ENCODE measurements at regions not wholly inside any gene's neighbourhood (a gene's known extent, or its start where the extent isn't known, plus 50 kb on each side); places are given as distances from the start of the nearest gene placed in this dataset.
"Not testable (repeated sequence)": the region's sequence is repeated elsewhere in the genome, so short reads cannot be mapped to it uniquely, and the experiment has no call there.

GRCh38 chr20:53854609-53854926, 215.8 kb downstream of the BCAS1 start:
- TF ChIP-seq POLR2A, POLR2AphosphoS5 (IDR thresholded peaks at IDR 0.05; ENCODE audit: low read depth, low read length): not testable (repeated sequence)
